ES-I3 (cell line): ENCODE measurements at regions not wholly inside any gene's neighbourhood (a gene's known extent, or its start where the extent isn't known, plus 50 kb on each side); places are given as distances from the start of the nearest gene placed in this dataset.
"Not testable (repeated sequence)": the region's sequence is repeated elsewhere in the genome, so short reads cannot be mapped to it uniquely, and the experiment has no call there.

Experiments used
- H3K36me3 ChIP-seq: 2 replicates; pipeline ENCODE4 v1.6.1; 2013; ENCODE audit warnings: mild to moderate bottlenecking, low read length, control low read depth, moderate library complexity; ENCODE audit not compliant: insufficient read depth
- H3K4me1 ChIP-seq: 2 replicates; pipeline ENCODE4 v1.6.1; 2013; ENCODE audit warnings: mild to moderate bottlenecking, control low read depth, low read length; ENCODE audit not compliant: insufficient read depth
- H3K9ac ChIP-seq: 2 replicates; pipeline ENCODE4 v1.6.1; 2013; ENCODE audit warnings: low read depth, mild to moderate bottlenecking, low read length, moderate library complexity
- H3K9me3 ChIP-seq: 2 replicates; pipeline ENCODE4 v1.6.1; 2013; ENCODE audit warnings: mild to moderate bottlenecking, low read length, moderate library complexity; ENCODE audit not compliant: control insufficient read depth, insufficient read depth

DNA sequence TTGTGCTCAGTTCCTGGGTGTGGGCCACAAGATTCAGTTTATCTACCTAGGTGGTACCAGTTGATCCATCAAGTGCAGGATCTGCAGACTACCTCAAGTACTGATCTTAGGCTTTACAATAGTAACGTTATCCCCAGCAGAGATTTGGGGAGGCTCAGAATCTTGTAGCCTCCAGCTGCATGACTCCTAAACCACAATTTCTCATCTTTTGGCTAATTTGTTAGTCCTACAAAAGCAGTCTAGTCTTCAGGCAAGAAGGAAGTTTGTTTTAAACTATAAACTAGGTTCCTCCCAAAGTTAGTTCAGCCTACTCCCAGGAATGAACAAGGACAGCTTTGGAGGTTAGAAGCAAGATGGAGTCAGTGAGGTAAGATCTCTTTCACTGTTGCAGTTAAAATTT is 213.5 kb upstream of the PIEZO2 start:
- no peaks in the 10 kb centered on the region; the same call in 1 of the 2 replicates for H3K9me3 ChIP-seq
- H3K4me1 ChIP-seq = peaks cover 6% of the 10 kb centered on the region; the same call in 1 of the 2 replicates
- no peaks in the 10 kb centered on the region for H3K36me3 ChIP-seq
- no peak overlapping the region for H3K9ac ChIP-seq

- H3K4me1 ChIP-seq, H3K36me3 ChIP-seq: not testable (repeated sequence)
These were observed 212.5 kb upstream of the PIEZO2 start for GRCh38 chr18:11361862-11362261.

DNA sequence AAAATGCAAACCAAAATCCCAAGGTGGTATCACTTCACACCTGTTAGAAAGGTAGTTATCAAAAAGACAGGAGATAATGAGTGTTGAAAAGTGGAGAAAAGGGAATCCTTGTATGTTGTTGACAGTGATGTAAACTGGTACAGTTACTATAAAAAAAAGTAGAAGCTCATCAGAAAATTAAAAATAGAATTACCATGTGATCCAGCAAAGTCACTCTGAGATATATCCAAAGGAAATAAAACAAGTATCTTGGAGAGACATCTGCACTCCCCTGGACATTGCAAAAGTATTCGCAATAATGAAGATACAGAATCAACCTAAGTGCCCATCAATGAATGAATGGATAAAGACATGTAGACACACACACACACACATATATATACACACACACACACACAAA is 208.3 kb upstream of the PIEZO2 start:
- Histone ChIP-seq H3K9ac (no peak overlapping the region), H3K4me1 (no peaks in the 10 kb centered on the region), H3K36me3 (no peaks in the 10 kb centered on the region)

More at GRCh38 chr18:11361862-11362261, 212.5 kb upstream of the PIEZO2 start:
- H3K9ac ChIP-seq, H3K9me3 ChIP-seq: not testable (repeated sequence)

GRCh38 chr18:11344576-11344975 is 195.2 kb upstream of the PIEZO2 start:
- H3K9ac ChIP-seq = not testable (repeated sequence)

More for the DNA sequence above, 208.3 kb upstream of the PIEZO2 start:
- H3K9me3 ChIP-seq = no peaks in the 10 kb centered on the region; the same call in 1 of the 2 replicates

GRCh38 chr18:11343096-11343495 is 193.7 kb upstream of the PIEZO2 start:
- H3K4me1 ChIP-seq = no peaks in the 10 kb centered on the region
- H3K9me3 ChIP-seq = peaks cover 3% of the 10 kb centered on the region; the same call in 1 of the 2 replicates
- no peak overlapping the region for H3K9ac ChIP-seq
- no peaks in the 10 kb centered on the region for H3K36me3 ChIP-seq

More at GRCh38 chr18:11344576-11344975, 195.2 kb upstream of the PIEZO2 start:
- not testable (repeated sequence) for H3K36me3 ChIP-seq, H3K9me3 ChIP-seq, H3K4me1 ChIP-seq

DNA sequence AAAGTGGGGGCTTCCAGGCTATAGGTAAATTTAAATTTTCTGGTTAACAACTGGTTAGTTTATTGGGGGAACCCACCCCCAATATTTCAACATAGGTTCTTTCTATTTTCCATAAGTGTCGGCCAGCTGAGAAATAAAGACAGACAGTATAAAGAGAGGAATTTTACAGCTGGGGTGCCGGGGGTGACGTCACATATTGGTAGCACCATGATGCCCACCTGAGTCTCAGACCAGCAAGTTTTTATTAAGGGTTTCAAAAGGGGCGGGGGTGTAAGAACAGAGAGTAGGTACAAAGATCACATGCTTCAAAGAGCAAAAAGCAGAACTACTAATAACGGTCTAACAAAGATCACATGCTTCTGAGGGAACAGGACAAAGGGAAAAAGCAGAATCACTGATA is 192.7 kb upstream of the PIEZO2 start:
- not testable (repeated sequence) for H3K9ac ChIP-seq, H3K36me3 ChIP-seq, H3K9me3 ChIP-seq, H3K4me1 ChIP-seq

DNA sequence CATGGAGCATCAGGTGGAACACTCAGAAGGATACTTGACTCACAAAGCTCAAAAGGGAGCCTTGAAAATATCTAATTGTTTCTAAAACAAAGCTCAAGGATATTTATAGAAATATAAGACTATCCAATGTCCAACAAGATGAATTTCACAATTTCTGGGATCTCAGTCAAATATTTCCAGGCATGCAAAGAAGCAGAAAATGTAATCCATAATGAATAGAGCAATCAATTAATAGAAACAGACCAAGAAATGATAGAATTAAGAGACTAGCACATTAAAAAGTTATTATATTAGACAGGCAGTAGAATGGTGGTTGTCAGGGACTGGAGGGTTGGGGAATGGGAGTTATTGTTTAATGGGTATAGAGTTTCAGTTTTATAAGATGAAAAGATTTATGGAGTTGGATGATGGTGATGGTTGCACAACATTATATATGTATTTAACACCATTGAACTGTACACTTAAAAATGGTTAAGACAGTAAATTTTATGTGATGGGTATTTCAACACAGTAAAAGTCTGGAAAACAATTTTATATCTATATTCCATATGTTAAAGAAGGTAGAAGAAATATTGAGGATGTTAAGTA is 189.9 kb upstream of the PIEZO2 start:
- no peaks in the 10 kb centered on the region for H3K9me3 ChIP-seq
- no peaks in the 10 kb centered on the region for H3K36me3 ChIP-seq
- no peak overlapping the region for H3K9ac ChIP-seq
- H3K4me1 ChIP-seq = no peaks in the 10 kb centered on the region

GRCh38 chr18:11336241-11336640 is 186.9 kb upstream of the PIEZO2 start:
- Histone ChIP-seq H3K4me1 (no peaks in the 10 kb centered on the region), H3K36me3 (no peaks in the 10 kb centered on the region), H3K9me3 (no peaks in the 10 kb centered on the region), H3K9ac (no peak overlapping the region)

DNA sequence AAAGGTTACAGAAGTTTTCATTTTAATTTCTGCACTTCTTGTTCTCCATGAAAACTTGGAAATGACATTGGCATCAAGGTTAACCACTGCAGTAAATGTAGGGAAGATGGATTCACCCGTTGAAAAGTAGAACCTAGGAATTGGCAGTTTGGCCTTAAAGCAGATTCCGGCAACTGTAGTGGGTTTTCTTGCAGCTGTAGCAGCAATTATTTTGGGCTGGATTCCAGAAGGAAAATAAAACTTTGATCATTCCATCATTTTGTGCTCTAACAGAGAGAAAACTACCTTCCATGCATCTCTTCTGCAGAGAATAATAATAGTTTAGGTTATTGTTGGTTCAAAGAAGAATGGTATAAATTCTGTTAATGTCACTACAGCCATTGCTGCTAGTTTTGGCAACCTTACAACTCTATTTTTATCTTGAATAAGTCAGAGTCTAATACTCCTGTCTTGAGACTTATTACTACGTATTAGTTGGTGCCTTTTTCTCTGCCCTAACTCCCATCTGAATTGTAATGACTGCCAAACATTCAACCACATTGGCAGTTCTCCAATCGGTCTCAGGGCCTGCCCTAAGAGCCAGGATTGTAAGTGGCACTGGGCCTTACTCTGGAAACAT is 178.1 kb upstream of the PIEZO2 start:
- H3K36me3 ChIP-seq = no peaks in the 10 kb centered on the region
- no peak overlapping the region for H3K9ac ChIP-seq
- no peaks in the 10 kb centered on the region for H3K9me3 ChIP-seq
- H3K4me1 ChIP-seq = no peaks in the 10 kb centered on the region

DNA sequence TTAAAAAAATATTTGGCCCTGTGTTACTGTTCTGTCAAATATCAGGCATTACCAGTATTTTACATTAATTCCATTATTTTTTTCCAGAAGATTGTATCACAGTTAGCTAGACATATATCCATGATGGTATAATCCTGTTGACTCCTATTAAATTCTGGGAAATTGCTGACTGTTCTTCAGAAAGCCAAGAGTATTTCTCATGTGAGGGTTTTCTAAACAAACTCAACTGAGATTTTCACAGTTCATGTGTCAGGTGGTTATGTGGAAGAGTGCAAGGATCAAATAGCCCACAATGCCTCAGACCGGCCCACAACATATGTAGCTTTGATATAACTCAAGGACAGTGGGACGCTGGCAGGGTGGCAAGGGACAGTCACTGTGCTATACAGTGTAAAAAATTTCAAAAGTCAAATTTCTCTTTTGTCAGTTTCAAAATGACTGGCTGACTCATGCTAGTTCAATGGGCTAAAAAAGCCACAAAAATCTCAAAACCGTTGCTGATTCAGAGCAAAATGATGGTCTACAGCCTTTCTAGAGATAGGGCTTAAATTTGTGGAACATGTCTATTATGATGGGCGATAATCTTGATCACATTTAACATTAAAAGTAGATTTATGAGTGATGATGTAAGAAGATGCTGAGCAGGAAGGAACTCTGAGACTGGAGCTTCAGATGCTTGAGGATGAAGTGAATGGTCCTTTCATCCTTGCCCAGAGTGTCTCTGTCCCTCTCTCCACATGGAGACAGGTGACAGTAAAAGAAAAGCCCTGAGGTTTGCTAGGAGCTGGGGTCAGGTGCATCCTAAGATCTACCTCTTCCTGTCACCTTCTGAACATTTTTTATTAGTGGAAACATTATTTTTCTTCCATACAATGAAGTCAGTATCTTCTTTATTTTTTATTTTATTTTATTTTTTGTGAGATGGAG is 175.8 kb upstream of the PIEZO2 start:
- Histone ChIP-seq H3K9me3 (no peaks in the 10 kb centered on the region), H3K36me3 (no peaks in the 10 kb centered on the region), H3K9ac (no peak overlapping the region)

DNA sequence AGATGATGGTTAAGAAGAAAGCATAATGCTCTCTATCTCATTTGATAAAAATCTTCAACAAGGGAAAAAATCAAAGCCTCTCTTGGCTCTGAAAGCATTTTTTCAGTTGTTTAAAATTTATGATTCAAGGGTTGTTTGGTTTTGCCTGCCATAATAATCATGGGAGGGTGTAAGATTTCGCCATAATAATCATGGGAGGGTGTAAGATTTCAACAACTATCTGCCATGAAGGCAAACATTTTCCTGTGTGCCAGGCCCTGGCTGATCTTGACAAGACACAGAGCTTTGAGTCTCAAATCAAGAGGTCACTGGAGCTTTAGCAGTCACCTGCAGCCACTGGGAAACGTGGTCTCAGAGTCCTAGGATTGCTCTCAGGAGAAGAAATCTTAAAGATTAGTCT is 175.1 kb upstream of the PIEZO2 start:
- H3K4me1 ChIP-seq = no peaks in the 10 kb centered on the region
- no peak overlapping the region for H3K9ac ChIP-seq
- H3K36me3 ChIP-seq = no peaks in the 10 kb centered on the region
- H3K9me3 ChIP-seq = no peaks in the 10 kb centered on the region

More for the DNA sequence above, 175.8 kb upstream of the PIEZO2 start:
- no peaks in the 10 kb centered on the region for H3K4me1 ChIP-seq

GRCh38 chr18:11323359-11323819 is 174.0 kb upstream of the PIEZO2 start:
- H3K9me3 ChIP-seq = no peaks in the 10 kb centered on the region
- H3K4me1 ChIP-seq = no peaks in the 10 kb centered on the region
- no peak overlapping the region for H3K9ac ChIP-seq
- H3K36me3 ChIP-seq = no peaks in the 10 kb centered on the region

DNA sequence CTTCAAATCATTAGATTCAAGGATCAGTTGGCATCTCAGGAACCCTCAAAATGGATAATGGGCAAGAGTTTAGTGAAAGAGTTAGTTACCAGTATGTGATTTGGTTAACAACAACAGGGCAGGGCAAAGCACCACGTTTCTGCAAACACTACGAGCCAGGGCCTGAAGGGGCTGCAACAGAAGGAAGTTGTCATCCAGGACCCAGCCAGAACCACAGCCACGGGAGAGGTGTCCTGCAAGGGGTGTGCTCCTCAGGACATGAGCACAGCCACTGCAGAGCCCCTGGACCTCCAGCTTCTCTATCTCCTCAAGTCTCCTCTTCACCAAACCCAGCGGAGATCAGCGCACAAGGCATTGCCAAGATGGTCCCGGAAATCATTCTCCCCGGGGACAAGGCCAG is 173.3 kb upstream of the PIEZO2 start:
- Histone ChIP-seq H3K36me3 (no peaks in the 10 kb centered on the region), H3K4me1 (no peaks in the 10 kb centered on the region), H3K9me3 (no peaks in the 10 kb centered on the region)

GRCh38 chr18:11322006-11322405 is 172.6 kb upstream of the PIEZO2 start:
- no peaks in the 10 kb centered on the region for H3K4me1 ChIP-seq

More for the DNA sequence above, 173.3 kb upstream of the PIEZO2 start:
- H3K9ac ChIP-seq = no peak overlapping the region

More at GRCh38 chr18:11322006-11322405, 172.6 kb upstream of the PIEZO2 start:
- H3K9ac ChIP-seq = no peak overlapping the region
- no peaks in the 10 kb centered on the region for H3K36me3 ChIP-seq
- no peaks in the 10 kb centered on the region for H3K9me3 ChIP-seq
